ENCODE measurements at regions not wholly inside any gene's neighbourhood (a gene's known extent, or its start where the extent isn't known, plus 50 kb on each side); places are given as distances from the start of the nearest gene placed in this dataset.
A peak's percentile ranks its signal among the peaks of the same experiment; 100 is the strongest.

DNA sequence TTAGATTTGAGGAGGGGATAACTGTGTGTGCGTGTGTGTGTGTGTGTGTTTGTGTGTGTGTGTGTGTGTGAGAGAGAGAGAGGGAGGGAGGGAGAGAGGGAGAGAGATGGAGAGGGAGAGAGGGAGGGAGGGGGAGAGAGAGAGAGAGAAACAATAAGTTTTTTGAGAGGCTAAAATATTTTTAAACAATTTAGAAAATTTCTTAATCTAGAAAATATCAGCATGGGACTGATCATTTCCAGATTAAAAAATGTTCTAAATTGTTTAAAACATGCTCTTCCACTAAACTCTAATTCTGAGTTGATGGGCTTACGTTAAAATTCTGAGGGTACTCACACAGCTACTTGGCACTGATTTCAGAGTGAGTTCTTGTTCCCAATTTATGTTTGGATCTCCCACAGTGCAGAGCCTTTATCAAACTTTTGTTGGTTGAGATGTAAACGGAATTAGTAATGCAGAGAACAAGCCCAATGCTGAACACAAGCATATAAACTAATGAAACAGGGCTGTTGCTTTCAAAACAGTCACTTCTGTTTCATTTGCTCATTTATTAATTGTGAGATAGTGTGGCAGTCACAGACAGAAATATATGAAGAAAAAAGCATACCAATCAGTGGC lies 73.4 kb upstream of the RGS2 start:
- Histone ChIP-seq H3F3A (ENCODE audit: insufficient read depth, low read depth) (no peaks in the 10 kb centered on the region), H3K4me1 (replicated peaks; ENCODE audit: insufficient read depth) (no peaks in the 10 kb centered on the region), H3K27me3 (ENCODE audit: insufficient read depth, low read depth) (no peaks in the 10 kb centered on the region), H3K27ac (no peak overlapping the region), H3K36me3 (ENCODE audit: low read depth) (no peaks in the 10 kb centered on the region), H3K4me2 (no peak overlapping the region), H3K79me2 (ENCODE audit: low read depth) (no peaks in the 10 kb centered on the region), H3K9me3 (ENCODE audit: insufficient read depth, low read depth) (no peaks in the 10 kb centered on the region), H3K9me2 (ENCODE audit: insufficient read depth) (no peaks in the 10 kb centered on the region), H2AFZ (peak overlapping the region; percentile 5; the same call in 1 of the 2 replicates), H4K20me1 (ENCODE audit: insufficient read depth) (no peaks in the 10 kb centered on the region), H3K4me3 (no peak overlapping the region)
- POLR2A ChIA-PET (ENCODE audit: unreplicated experiment) = no interaction called here
- CTCF ChIA-PET = no interaction called here
- intact Hi-C loops (cut with micrococcal nuclease; ENCODE audit: unreplicated experiment) = no loop called here
- no TSS peak for BruUV-seq (replicated peaks)
- TF ChIP-seq EZH2 (IDR thresholded peaks at IDR 0.05; ENCODE audit: low read depth) (no peak), CTCF (conservative IDR thresholded peaks at IDR 0.05) (no peak)
- DNase-seq = no peak

DNA sequence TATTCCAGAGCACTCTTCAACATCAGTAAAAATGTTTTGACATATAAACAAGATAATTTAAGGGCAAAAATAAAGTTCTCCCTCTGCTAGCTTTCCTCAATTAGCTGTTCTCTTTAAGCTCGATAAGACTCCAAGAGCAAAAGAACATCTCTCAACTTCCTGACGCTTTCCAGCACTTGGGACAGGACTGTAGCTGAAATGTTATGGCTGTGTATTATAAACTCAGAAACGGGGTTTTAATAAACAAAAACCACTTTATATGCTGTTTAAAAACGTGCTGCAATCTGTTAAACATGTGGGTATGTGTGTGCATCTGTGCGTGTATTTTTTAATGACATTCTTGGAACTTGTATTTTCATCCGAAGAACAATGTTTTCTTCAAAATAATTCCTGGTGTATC lies 71.5 kb upstream of the RGS2 start:
- H4K20me1 ChIP-seq (ENCODE audit: insufficient read depth) = no peaks in the 10 kb centered on the region
- H3K36me3 ChIP-seq (ENCODE audit: low read depth) = no peaks in the 10 kb centered on the region
- H3K4me1 ChIP-seq (replicated peaks; ENCODE audit: insufficient read depth) = no peaks in the 10 kb centered on the region
- ChIA-PET POLR2A (ENCODE audit: unreplicated experiment) (interaction anchor here (0.7 kb wide), 1 partner anchor 26 kb away, joined by 6 read pairs; no protein-coding TSS in a partner anchor), CTCF (no interaction called here)
- no peaks in the 10 kb centered on the region for H3K27me3 ChIP-seq (ENCODE audit: insufficient read depth, low read depth)
- H3K79me2 ChIP-seq (ENCODE audit: low read depth) = no peaks in the 10 kb centered on the region
- H3K27ac ChIP-seq = no peak overlapping the region
- peak overlapping the region; percentile 52; the same call in 1 of the 2 replicates for H2AFZ ChIP-seq
- no peak overlapping the region for H3K4me3 ChIP-seq
- no peak for DNase-seq
- no peaks in the 10 kb centered on the region for H3F3A ChIP-seq (ENCODE audit: insufficient read depth, low read depth)
- no peaks in the 10 kb centered on the region for H3K9me3 ChIP-seq (ENCODE audit: insufficient read depth, low read depth)
- H3K9me2 ChIP-seq (ENCODE audit: insufficient read depth) = no peaks in the 10 kb centered on the region
- intact Hi-C loops (cut with micrococcal nuclease; ENCODE audit: unreplicated experiment) = no loop called here
- no peak overlapping the region for H3K4me2 ChIP-seq
- no TSS peak for BruUV-seq (replicated peaks)
- TF ChIP-seq CTCF (conservative IDR thresholded peaks at IDR 0.05) = no peak
- TF ChIP-seq EZH2 (IDR thresholded peaks at IDR 0.05; ENCODE audit: low read depth) = no peak

- H4K20me1 ChIP-seq (ENCODE audit: insufficient read depth) = no peaks in the 10 kb centered on the region
- peak overlapping the region; percentile 67 for H2AFZ ChIP-seq
- peak overlapping the region; percentile 46 for H3K4me3 ChIP-seq
- no peaks in the 10 kb centered on the region for H3K27me3 ChIP-seq (ENCODE audit: insufficient read depth, low read depth)
- peak in 1 of 2 experiments; percentile 56 for DNase-seq
- ChIA-PET CTCF (no interaction called here), POLR2A (ENCODE audit: unreplicated experiment) (no interaction called here)
- no peaks in the 10 kb centered on the region for H3K79me2 ChIP-seq (ENCODE audit: low read depth)
- BruUV-seq (replicated peaks) = no TSS peak
- H3K9me2 ChIP-seq (ENCODE audit: insufficient read depth) = no peaks in the 10 kb centered on the region
- peak overlapping the region; percentile 57 for H3K4me2 ChIP-seq
- no peaks in the 10 kb centered on the region for H3K4me1 ChIP-seq (replicated peaks; ENCODE audit: insufficient read depth)
- TF ChIP-seq EZH2 (IDR thresholded peaks at IDR 0.05; ENCODE audit: low read depth) = no peak
- H3K9me3 ChIP-seq (ENCODE audit: insufficient read depth, low read depth) = no peaks in the 10 kb centered on the region
- intact Hi-C loops (cut with micrococcal nuclease; ENCODE audit: unreplicated experiment) = no loop called here
- H3K27ac ChIP-seq = no peak overlapping the region
- no peaks in the 10 kb centered on the region for H3K36me3 ChIP-seq (ENCODE audit: low read depth)
- H3F3A ChIP-seq (ENCODE audit: insufficient read depth, low read depth) = no peaks in the 10 kb centered on the region
Measured at GRCh38 chr1:192739476-192740184, 69.2 kb upstream of the RGS2 start.

Measured in PC-9 (cell line).